H1 (cell line): ENCODE measurements at regions not wholly inside any gene's neighbourhood (a gene's known extent, or its start where the extent isn't known, plus 50 kb on each side); places are given as distances from the start of the nearest gene placed in this dataset.

Source experiments
- ATF3 ChIP-seq: IDR thresholded peaks from 2 replicates; pipeline ENCODE4 v1.6.1; 2011; ENCODE audit warnings: low read depth, mild to moderate bottlenecking, low read length; ENCODE audit not compliant: insufficient read depth

GRCh38 chr15:69624155-69624520, 171.5 kb downstream of the RPLP1 start (continued):
- TF ChIP-seq ATF3, result no peak
- TF ChIP-seq, all 59 proteins: peak for 0
